ENCODE measurements at regions not wholly inside any gene's neighbourhood (a gene's known extent, or its start where the extent isn't known, plus 50 kb on each side); places are given as distances from the start of the nearest gene placed in this dataset.

DNA sequence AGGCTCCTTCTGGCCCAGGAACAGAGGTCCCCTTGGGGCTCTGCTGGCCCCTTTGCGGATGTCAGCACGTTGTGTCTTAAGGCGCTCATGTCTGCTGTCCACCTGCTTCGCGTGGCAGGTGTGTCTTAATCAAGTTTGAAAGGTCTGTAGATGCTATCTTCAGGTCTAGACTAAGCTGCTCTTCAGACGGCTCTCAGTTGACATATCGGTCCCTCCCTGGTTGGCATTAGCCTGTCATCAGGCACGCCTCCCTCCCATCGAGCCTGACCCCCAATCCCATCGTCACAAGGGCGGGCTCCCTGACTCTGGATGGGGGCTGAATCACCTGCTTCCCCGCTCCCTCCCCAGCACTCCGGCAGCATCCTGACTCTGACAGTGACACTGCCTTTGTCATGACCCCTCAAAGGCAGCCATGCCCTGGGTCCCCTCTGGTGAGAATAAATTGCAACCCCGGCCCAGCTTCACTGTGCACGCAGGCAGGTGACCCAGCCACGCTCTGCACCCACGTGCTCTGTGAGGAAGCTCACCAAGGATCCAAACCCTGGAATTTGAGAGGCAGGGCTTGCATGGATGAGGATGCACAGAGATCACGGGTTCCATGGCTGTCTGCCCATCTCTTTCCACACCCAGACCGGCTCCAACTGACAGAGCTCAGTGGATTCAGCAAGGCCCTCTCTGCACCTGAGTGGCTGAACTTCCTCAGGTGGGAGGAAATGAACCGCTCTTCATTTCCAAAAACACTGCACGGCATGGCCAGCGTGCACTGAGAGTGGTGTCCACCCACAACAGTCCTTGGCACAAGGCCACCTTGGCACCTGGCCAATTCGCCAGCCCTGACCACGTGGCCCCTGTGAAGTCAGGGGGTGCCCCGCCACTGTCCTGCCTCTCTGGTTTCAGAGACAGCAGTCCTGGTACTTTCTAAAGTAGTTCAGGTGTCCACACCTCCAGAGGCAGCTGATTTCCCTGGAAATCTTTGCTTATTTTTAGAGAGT lies 110.2 kb upstream of the GPC1 start:
- no peak for TF ChIP-seq TEAD4 (IDR thresholded peaks at IDR 0.05; ENCODE audit: borderline replicate concordance, insufficient read depth)
- TF ChIP-seq, protein P1, sequence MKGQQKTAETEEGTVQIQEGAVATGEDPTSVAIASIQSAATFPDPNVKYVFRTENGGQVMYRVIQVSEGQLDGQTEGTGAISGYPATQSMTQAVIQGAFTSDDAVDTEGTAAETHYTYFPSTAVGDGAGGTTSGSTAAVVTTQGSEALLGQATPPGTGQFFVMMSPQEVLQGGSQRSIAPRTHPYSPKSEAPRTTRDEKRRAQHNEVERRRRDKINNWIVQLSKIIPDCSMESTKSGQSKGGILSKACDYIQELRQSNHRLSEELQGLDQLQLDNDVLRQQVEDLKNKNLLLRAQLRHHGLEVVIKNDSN (IDR thresholded peaks at IDR 0.05; ENCODE audit: borderline replicate concordance, low read depth), result no peak; the same call in 1 of the 2 replicates
- peak; percentile 47; the same call in 1 of the 2 replicates for TF ChIP-seq MXI1 (IDR thresholded peaks at IDR 0.05; ENCODE audit: low read depth, low read length)
- TF ChIP-seq POLR2AphosphoS5 (IDR thresholded peaks at IDR 0.05; ENCODE audit: low read depth, low read length), result no peak
- no peaks in the 10 kb centered on the region for H3K27me3 ChIP-seq (ENCODE audit: insufficient read depth)
- ChIA-PET CTCF (interaction anchor here (0.9 to 1.8 kb wide), 8 partner anchors 9 to 113 kb away, joined by 3 to 7 read pairs (median 4); no protein-coding TSS in a partner anchor), POLR2A (interaction anchor here (0.5 to 0.8 kb wide), 2 partner anchors 25 to 244 kb away, joined by 3 read pairs; no protein-coding TSS in a partner anchor)
- H4K20me1 ChIP-seq (ENCODE audit: insufficient read depth), result no peaks in the 10 kb centered on the region
- H3K4me2 ChIP-seq, result no peak overlapping the region
- 46% methylated on average over 17 of the region's 25 CpGs for WGBS (ENCODE audit: low lambda C conversion rate)
- DNase-seq, result peak; percentile 82
- no peak overlapping the region; a peak in 1 of 4 replicates for H3K27ac ChIP-seq (ENCODE audit: low read depth in 2 of 2, low read length in 1 of 2)
- H3K4me1 ChIP-seq (ENCODE audit: control insufficient read depth in 1 of 2, insufficient read depth in 2 of 2, low read depth in 1 of 2, low read length in 1 of 2), result peaks cover 0 to 33% of the 10 kb centered on the region in 2 experiments; a peak in 2 of 4 replicates
- H2AFZ ChIP-seq (ENCODE audit: low read depth), result no peak overlapping the region
- H3K79me2 ChIP-seq (ENCODE audit: insufficient read depth), result no peaks in the 10 kb centered on the region
- H3K4me3 ChIP-seq (ENCODE audit: low read depth in 2 of 2, low read length in 1 of 2), result no peak overlapping the region
- H3F3A ChIP-seq (replicated peaks; ENCODE audit: insufficient read depth), result no peaks in the 10 kb centered on the region
- no peaks in the 10 kb centered on the region for H3K9me3 ChIP-seq
- H3K9me2 ChIP-seq, result no peaks in the 10 kb centered on the region
- H3K9ac ChIP-seq, result no peak overlapping the region
- no peaks in the 10 kb centered on the region for H3K36me3 ChIP-seq (replicated peaks in 1 of 2; ENCODE audit: control insufficient read depth in 1 of 2, insufficient read depth in 2 of 2, low read length in 1 of 2)

DNA sequence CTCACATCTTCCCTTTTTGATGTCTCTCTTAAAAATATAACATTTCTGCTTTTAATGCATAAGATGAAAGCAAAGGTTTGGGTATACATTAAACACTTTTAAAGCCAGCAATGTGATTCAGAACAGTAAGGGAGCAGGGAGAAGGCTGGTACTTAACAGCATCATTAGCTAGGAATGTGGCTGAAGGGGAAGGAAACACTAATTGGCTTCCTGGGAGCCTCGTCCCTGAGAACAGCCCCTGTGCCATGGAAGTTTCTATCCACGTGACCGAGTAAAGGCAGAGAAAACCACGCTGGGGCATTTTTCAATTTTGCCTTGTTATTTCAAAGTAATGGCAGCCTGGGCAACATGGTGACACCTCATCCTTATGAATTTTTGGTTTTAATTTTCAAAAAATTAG lies 109.2 kb upstream of the GPC1 start:
- H3K4me1 ChIP-seq (ENCODE audit: control insufficient read depth in 1 of 2, insufficient read depth in 2 of 2, low read depth in 1 of 2, low read length in 1 of 2), result peaks cover 0 to 33% of the 10 kb centered on the region in 2 experiments; a peak in 2 of 4 replicates
- no peaks in the 10 kb centered on the region for H4K20me1 ChIP-seq (ENCODE audit: insufficient read depth)
- no peak for TF ChIP-seq SIN3A (IDR thresholded peaks at IDR 0.05; ENCODE audit: borderline replicate concordance, low read depth, low read length)
- TF ChIP-seq, protein P2, sequence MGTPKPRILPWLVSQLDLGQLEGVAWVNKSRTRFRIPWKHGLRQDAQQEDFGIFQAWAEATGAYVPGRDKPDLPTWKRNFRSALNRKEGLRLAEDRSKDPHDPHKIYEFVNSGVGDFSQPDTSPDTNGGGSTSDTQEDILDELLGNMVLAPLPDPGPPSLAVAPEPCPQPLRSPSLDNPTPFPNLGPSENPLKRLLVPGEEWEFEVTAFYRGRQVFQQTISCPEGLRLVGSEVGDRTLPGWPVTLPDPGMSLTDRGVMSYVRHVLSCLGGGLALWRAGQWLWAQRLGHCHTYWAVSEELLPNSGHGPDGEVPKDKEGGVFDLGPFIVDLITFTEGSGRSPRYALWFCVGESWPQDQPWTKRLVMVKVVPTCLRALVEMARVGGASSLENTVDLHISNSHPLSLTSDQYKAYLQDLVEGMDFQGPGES (IDR thresholded peaks at IDR 0.05; ENCODE audit: low read depth, low read length), result no peak
- TF ChIP-seq GABPA (IDR thresholded peaks at IDR 0.05; ENCODE audit: low read depth), result no peak
- no peak for TF ChIP-seq MXI1 (IDR thresholded peaks at IDR 0.05; ENCODE audit: low read depth, low read length)
- no peaks in the 10 kb centered on the region for H3K9me2 ChIP-seq
- CTCF ChIA-PET, result interaction anchor here (1.5 to 1.8 kb wide), 2 partner anchors 8 to 10 kb away, joined by 3 to 7 read pairs; no protein-coding TSS in a partner anchor
- no peaks in the 10 kb centered on the region for H3K79me2 ChIP-seq (ENCODE audit: insufficient read depth)
- H3K9me3 ChIP-seq, result no peaks in the 10 kb centered on the region
- no peaks in the 10 kb centered on the region for H3K36me3 ChIP-seq (replicated peaks in 1 of 2; ENCODE audit: control insufficient read depth in 1 of 2, insufficient read depth in 2 of 2, low read length in 1 of 2)
- no peaks in the 10 kb centered on the region for H3K27me3 ChIP-seq (ENCODE audit: insufficient read depth)
- no peak overlapping the region for H3K4me2 ChIP-seq
- DNase-seq, result no peak
- H3F3A ChIP-seq (replicated peaks; ENCODE audit: insufficient read depth), result no peaks in the 10 kb centered on the region
- POLR2A ChIA-PET, result no interaction called here
- 28% methylated on average over 4 of the region's 4 CpGs for WGBS (ENCODE audit: low lambda C conversion rate)
- no peak overlapping the region for H2AFZ ChIP-seq (ENCODE audit: low read depth)
- no peak overlapping the region for H3K4me3 ChIP-seq (ENCODE audit: low read depth in 2 of 2, low read length in 1 of 2)
- no peak overlapping the region for H3K9ac ChIP-seq
- H3K27ac ChIP-seq (ENCODE audit: low read depth in 2 of 2, low read length in 1 of 2), result no peak overlapping the region

Measured in SK-N-SH (cell line).